ENCODE measurements at regions not wholly inside any gene's neighbourhood (a gene's known extent, or its start where the extent isn't known, plus 50 kb on each side); places are given as distances from the start of the nearest gene placed in this dataset.

- peaks cover 0 to 5% (median 0%) of the 10 kb centered on the region in 4 donors for H3K4me1 ChIP-seq
- 57 to 63% methylated on average over 6 of the region's 6 CpGs for WGBS, 2 donors
- no peak overlapping the region for H3K4me3 ChIP-seq
- TF ChIP-seq POLR2A (IDR thresholded peaks at IDR 0.05) (no peak), EP300 (IDR thresholded peaks at IDR 0.05) (no peak), POLR2AphosphoS5 (IDR thresholded peaks at IDR 0.05) (no peak), CTCF (IDR thresholded peaks at IDR 0.05) (no peak)
- no peaks in the 10 kb centered on the region for H3K27me3 ChIP-seq
- no peaks in the 10 kb centered on the region for H3K36me3 ChIP-seq
- H3K27ac ChIP-seq, result no peak overlapping the region
- intact Hi-C loops (cut with DNase I), result no loop called here
- H3K9me3 ChIP-seq, result no peaks in the 10 kb centered on the region
- DNase-seq, result no peak
Observed at GRCh38 chr7:68699090-68699711, 899.1 kb upstream of the AUTS2 start.

- Histone ChIP-seq H3K9me3 (no peaks in the 10 kb centered on the region), H3K36me3 (no peaks in the 10 kb centered on the region), H3K27me3 (peaks cover 0 to 7% (median 0%) of the 10 kb centered on the region in 3 donors), H3K4me3 (no peak overlapping the region), H3K27ac (no peak overlapping the region), H3K4me1 (peaks cover 0 to 5% (median 0%) of the 10 kb centered on the region in 4 donors)
- no peak for TF ChIP-seq POLR2AphosphoS5 (IDR thresholded peaks at IDR 0.05)
- TF ChIP-seq EP300 (IDR thresholded peaks at IDR 0.05), result no peak
- DNase-seq, result no peak
- intact Hi-C loops (cut with DNase I), result no loop called here
- 53 to 66% methylated on average over 3 of the region's 3 CpGs for WGBS, 2 donors
Observed at GRCh38 chr7:68700414-68700813, 897.9 kb upstream of the AUTS2 start.

- DNase-seq, result no peak
- no peaks in the 10 kb centered on the region for H3K9me3 ChIP-seq
- H3K27me3 ChIP-seq, result peaks cover 0 to 10% (median 0%) of the 10 kb centered on the region in 3 donors
- 70 to 76% methylated on average over 5 of the region's 5 CpGs for WGBS, 2 donors
- intact Hi-C loops (cut with DNase I), result no loop called here
- H3K4me3 ChIP-seq, result no peak overlapping the region
- no peaks in the 10 kb centered on the region for H3K36me3 ChIP-seq
- H3K4me1 ChIP-seq, result no peaks in the 10 kb centered on the region
- no peak overlapping the region for H3K27ac ChIP-seq
- TF ChIP-seq POLR2AphosphoS5 (IDR thresholded peaks at IDR 0.05) (no peak), CTCF (IDR thresholded peaks at IDR 0.05) (no peak), EP300 (IDR thresholded peaks at IDR 0.05) (no peak), POLR2A (IDR thresholded peaks at IDR 0.05) (no peak)
Observed at GRCh38 chr7:68706291-68706690, 892.0 kb upstream of the AUTS2 start.

- Histone ChIP-seq H3K36me3 (no peaks in the 10 kb centered on the region), H3K27ac (no peak overlapping the region), H3K9me3 (no peaks in the 10 kb centered on the region), H3K27me3 (peaks cover 0 to 10% (median 0%) of the 10 kb centered on the region in 3 donors), H3K4me3 (no peak overlapping the region), H3K4me1 (no peaks in the 10 kb centered on the region)
- intact Hi-C loops (cut with DNase I), result no loop called here
- 78 to 80% methylated on average over 5 of the region's 5 CpGs for WGBS, 2 donors
- no peak for DNase-seq
- TF ChIP-seq CTCF (IDR thresholded peaks at IDR 0.05) (no peak), EP300 (IDR thresholded peaks at IDR 0.05) (no peak), POLR2A (IDR thresholded peaks at IDR 0.05) (no peak), POLR2AphosphoS5 (IDR thresholded peaks at IDR 0.05) (no peak)
Observed at GRCh38 chr7:68707159-68707558, 891.1 kb upstream of the AUTS2 start.

GRCh38 chr7:68707958-68708357 is 890.3 kb upstream of the AUTS2 start:
- WGBS, 2 donors, result 88 to 89% methylated on average over 6 of the region's 6 CpGs
- peaks cover 0 to 10% (median 0%) of the 10 kb centered on the region in 3 donors for H3K27me3 ChIP-seq
- no peak for DNase-seq
- intact Hi-C loops (cut with DNase I), result no loop called here
- H3K4me3 ChIP-seq, result no peak overlapping the region
- TF ChIP-seq EP300 (IDR thresholded peaks at IDR 0.05) (no peak), POLR2A (IDR thresholded peaks at IDR 0.05) (no peak), POLR2AphosphoS5 (IDR thresholded peaks at IDR 0.05) (no peak), CTCF (IDR thresholded peaks at IDR 0.05) (no peak)
- no peaks in the 10 kb centered on the region for H3K36me3 ChIP-seq
- H3K27ac ChIP-seq, result no peak overlapping the region
- no peaks in the 10 kb centered on the region for H3K9me3 ChIP-seq
- H3K4me1 ChIP-seq, result no peaks in the 10 kb centered on the region
